Right atrium auricular region (tissue), 2 donors: ENCODE measurements at regions not wholly inside any gene's neighbourhood (a gene's known extent, or its start where the extent isn't known, plus 50 kb on each side); places are given as distances from the start of the nearest gene placed in this dataset.

Experiments
- DNase-seq: peaks from one replicate; pipeline ENCODE4 v3.0.0-alpha.2; 2019; ENCODE audit warnings: low spot score
- H3K27ac ChIP-seq, 2 donors: fragments of 200-600 bp; sonication (generic); 1 replicate in 1 of 2; 2 replicates in 1 of 2; pipeline ENCODE4 v1.5.1; 2016 to 2019
- H3K27me3 ChIP-seq, 2 donors: fragments of 200-600 bp; sonication (generic); one replicate each; pipeline versions ENCODE4 v1.5.1 to v1.6.0; 2017 to 2019
- H3K36me3 ChIP-seq: fragments of 200-600 bp; sonication (generic); one replicate; pipeline ENCODE4 v1.5.1; 2016
- H3K4me1 ChIP-seq, 2 donors: fragments of 200-600 bp; sonication (generic); one replicate each; pipeline versions ENCODE4 v1.5.1 to v1.6.0; 2017 to 2019
- H3K4me3 ChIP-seq, 2 donors: fragments of 200-600 bp; sonication (generic); 1 replicate in 1 of 2; 2 replicates in 1 of 2; pipeline ENCODE4 v1.5.1; 2017 to 2019; ENCODE audit warnings: mild to moderate bottlenecking in 1 of 2, moderate library complexity in 1 of 2
- H3K9me3 ChIP-seq, 2 donors: fragments of 200-600 bp; sonication (generic); one replicate each; pipeline ENCODE4 v1.5.1; 2019
- CTCF ChIP-seq, 2 donors: fragments of 200-600 bp; sonication (generic); IDR thresholded peaks; one replicate each; pipeline ENCODE4 v1.5.1; 2019; ENCODE audit warnings: antibody characterized with exemption in 2 of 2

DNA sequence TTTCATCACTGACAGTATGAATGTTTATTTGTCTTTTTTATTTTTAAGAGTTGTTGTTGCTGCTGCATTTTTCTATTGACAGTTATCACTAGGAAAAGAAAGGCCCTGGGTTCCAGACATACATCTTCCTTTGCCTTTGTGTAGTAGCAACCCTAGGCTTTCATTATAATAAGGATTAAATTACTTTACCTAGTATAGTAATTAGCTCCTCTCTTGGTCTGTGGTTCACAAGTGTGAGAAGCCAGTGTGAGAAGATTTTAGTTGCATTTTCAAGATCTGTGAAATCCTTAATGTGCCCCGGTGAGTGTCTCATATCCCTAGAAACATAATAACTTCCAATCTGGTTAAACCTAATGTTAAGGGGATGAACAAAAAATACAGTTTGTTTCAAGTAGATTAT lies 799.3 kb upstream of the MAP3K7 start:
- no peaks in the 10 kb centered on the region for H3K27me3 ChIP-seq
- no peaks in the 10 kb centered on the region for H3K36me3 ChIP-seq
- H3K27ac ChIP-seq: no peak overlapping the region
- H3K4me3 ChIP-seq: no peak overlapping the region
- no peaks in the 10 kb centered on the region for H3K4me1 ChIP-seq
- TF ChIP-seq CTCF (IDR thresholded peaks at IDR 0.05): no peak
- H3K9me3 ChIP-seq: peaks cover 0 to 15% of the 10 kb centered on the region in 2 donors
- no peak for DNase-seq

GRCh38 chr6:91383207-91383606 lies 796.3 kb upstream of the MAP3K7 start:
- no peak overlapping the region for H3K4me3 ChIP-seq
- H3K36me3 ChIP-seq: no peaks in the 10 kb centered on the region
- DNase-seq: no peak
- no peaks in the 10 kb centered on the region for H3K4me1 ChIP-seq
- no peak overlapping the region for H3K27ac ChIP-seq
- H3K9me3 ChIP-seq: peaks cover 0 to 6% of the 10 kb centered on the region in 2 donors
- TF ChIP-seq CTCF (IDR thresholded peaks at IDR 0.05): no peak
- no peaks in the 10 kb centered on the region for H3K27me3 ChIP-seq

GRCh38 chr6:91376686-91377085 lies 789.8 kb upstream of the MAP3K7 start:
- no peaks in the 10 kb centered on the region for H3K9me3 ChIP-seq
- no peaks in the 10 kb centered on the region for H3K4me1 ChIP-seq
- no peak overlapping the region for H3K4me3 ChIP-seq
- DNase-seq: no peak
- H3K27me3 ChIP-seq: no peaks in the 10 kb centered on the region
- H3K27ac ChIP-seq: no peak overlapping the region
- no peaks in the 10 kb centered on the region for H3K36me3 ChIP-seq
- TF ChIP-seq CTCF (IDR thresholded peaks at IDR 0.05): no peak

DNA sequence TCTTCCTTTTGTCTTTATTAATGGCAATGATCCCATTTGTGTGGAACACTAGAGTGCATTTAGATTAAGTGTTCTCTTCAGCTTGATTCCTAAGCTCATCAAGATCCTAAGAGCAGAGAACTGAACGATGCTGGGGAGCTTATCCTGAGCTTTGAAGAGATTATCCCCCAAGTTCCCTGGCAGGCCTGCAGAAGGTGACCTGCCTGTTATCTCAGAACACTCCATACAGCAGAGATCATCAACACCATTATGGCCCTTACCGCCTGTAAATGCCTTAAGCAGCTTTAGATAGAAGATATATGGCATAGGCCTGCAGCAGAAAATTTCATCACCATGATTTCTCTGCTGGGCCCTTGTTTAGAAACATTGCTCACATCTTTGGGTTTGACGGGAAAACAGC lies 779.9 kb upstream of the MAP3K7 start:
- H3K27ac ChIP-seq: no peak overlapping the region
- H3K27me3 ChIP-seq: no peaks in the 10 kb centered on the region
- no peak for TF ChIP-seq CTCF (IDR thresholded peaks at IDR 0.05)
- no peak for DNase-seq
- no peaks in the 10 kb centered on the region for H3K36me3 ChIP-seq
- H3K9me3 ChIP-seq: peaks cover 0 to 5% of the 10 kb centered on the region in 2 donors
- H3K4me1 ChIP-seq: no peaks in the 10 kb centered on the region
- H3K4me3 ChIP-seq: no peak overlapping the region

DNA sequence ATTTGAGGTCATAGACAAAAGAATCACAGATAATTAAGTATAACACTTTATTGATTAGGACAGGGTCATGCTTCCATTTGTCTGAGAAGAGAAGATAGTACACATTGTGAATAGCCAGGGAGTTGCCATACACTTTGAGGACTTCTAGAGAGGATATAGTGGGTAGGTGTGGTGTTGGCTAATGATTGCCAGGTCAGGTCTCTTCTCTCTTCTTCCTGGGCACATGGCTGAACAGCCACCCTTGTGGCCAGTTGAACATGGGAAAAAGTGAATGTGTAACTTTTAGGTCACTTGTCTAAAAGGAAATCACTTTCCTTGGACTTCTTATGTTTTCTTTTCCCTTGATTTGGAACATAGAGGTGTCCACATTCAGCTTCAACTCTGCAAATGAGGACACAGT lies 772.1 kb upstream of the MAP3K7 start:
- Histone ChIP-seq H3K9me3 (no peaks in the 10 kb centered on the region), H3K4me1 (no peaks in the 10 kb centered on the region), H3K27me3 (no peaks in the 10 kb centered on the region), H3K36me3 (no peaks in the 10 kb centered on the region), H3K27ac (no peak overlapping the region), H3K4me3 (no peak overlapping the region)
- no peak for DNase-seq
- TF ChIP-seq CTCF (IDR thresholded peaks at IDR 0.05): no peak

DNA sequence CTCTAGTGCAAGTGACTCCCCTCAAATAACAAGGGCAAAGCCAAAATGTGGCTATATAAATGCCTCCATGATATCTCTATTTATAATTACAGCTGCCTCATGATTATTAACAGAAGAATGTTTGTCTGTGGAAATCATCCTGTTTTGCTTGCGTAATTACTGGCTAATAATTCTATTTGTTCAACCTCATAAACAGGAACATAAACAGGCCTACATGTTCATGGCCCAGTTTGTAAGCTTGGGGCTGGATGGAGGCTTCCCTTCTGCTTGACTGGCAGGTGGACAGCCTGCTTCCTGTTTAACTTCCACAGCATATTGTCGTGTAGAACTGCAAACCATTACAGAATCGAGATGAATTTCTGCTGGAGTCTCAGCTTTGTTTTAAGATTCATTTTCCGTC lies 766.0 kb upstream of the MAP3K7 start:
- no peak for TF ChIP-seq CTCF (IDR thresholded peaks at IDR 0.05)
- Histone ChIP-seq H3K4me3 (no peak overlapping the region), H3K4me1 (no peaks in the 10 kb centered on the region), H3K27me3 (no peaks in the 10 kb centered on the region), H3K27ac (no peak overlapping the region), H3K36me3 (no peaks in the 10 kb centered on the region), H3K9me3 (no peaks in the 10 kb centered on the region)
- no peak for DNase-seq
